Fibroblast of lung (primary cell): ENCODE measurements at regions not wholly inside any gene's neighbourhood (a gene's known extent, or its start where the extent isn't known, plus 50 kb on each side); places are given as distances from the start of the nearest gene placed in this dataset.

Experiments used
- DNase-seq, 2 donors: peaks; one replicate each; pipeline versions ENCODE4 v3.0.0 to v3.0.0-alpha.2; 2010; ENCODE audit warnings: low read depth in 2 of 2
- H2AFZ ChIP-seq: 2 replicates; pipeline ENCODE4 v1.5.1; 2012; ENCODE audit warnings: low read length, control low read depth, inconsistent platforms
- H3K27ac ChIP-seq: 2 replicates; pipeline ENCODE4 v1.5.1; 2011; ENCODE audit warnings: low read length, control low read depth; ENCODE audit not compliant: insufficient read depth
- H3K27me3 ChIP-seq: 2 replicates; pipeline ENCODE4 v1.5.1; 2011; ENCODE audit warnings: mild to moderate bottlenecking, low read length; ENCODE audit not compliant: control insufficient read depth, insufficient read depth
- H3K36me3 ChIP-seq: 2 replicates; pipeline ENCODE4 v1.5.1; 2011; ENCODE audit warnings: low read length; ENCODE audit not compliant: control insufficient read depth, insufficient read depth
- H3K4me1 ChIP-seq: 2 replicates; pipeline ENCODE4 v1.5.1; 2011; ENCODE audit warnings: low read length; ENCODE audit not compliant: control insufficient read depth, insufficient read depth; ENCODE audit errors: extremely low read depth
- H3K4me2 ChIP-seq: 2 replicates; pipeline ENCODE4 v1.5.1; 2011; ENCODE audit warnings: low read length, control low read depth; ENCODE audit not compliant: insufficient read depth; ENCODE audit errors: extremely low read depth
- H3K4me3 ChIP-seq, 4 experiments: fragments of 200-600 bp in 1 of 4; sonication (generic) in 1 of 4; replicated peaks in 1 of 4; 2 replicates each; pipeline ENCODE4 v1.5.1; 2011 to 2016; ENCODE audit warnings: low read length in 4 of 4, low read depth in 3 of 4, mild to moderate bottlenecking in 3 of 4, control low read depth in 2 of 4, inconsistent platforms in 1 of 4, mixed read lengths in 1 of 4; ENCODE audit not compliant: insufficient read depth in 1 of 4; ENCODE audit errors: control extremely low read depth in 1 of 4
- H3K79me2 ChIP-seq: 2 replicates; pipeline ENCODE4 v1.5.1; 2012; ENCODE audit warnings: mild to moderate bottlenecking, low read length, inconsistent platforms; ENCODE audit not compliant: control insufficient read depth, insufficient read depth
- H3K9ac ChIP-seq: 2 replicates; pipeline ENCODE4 v1.5.1; 2011; ENCODE audit warnings: mild to moderate bottlenecking, low read length, control low read depth; ENCODE audit not compliant: insufficient read depth
- H3K9me3 ChIP-seq: 2 replicates; pipeline ENCODE4 v1.5.1; 2012; ENCODE audit warnings: low read depth, low read length; ENCODE audit not compliant: control insufficient read depth, insufficient read depth
- H4K20me1 ChIP-seq: 2 replicates; pipeline ENCODE4 v1.5.1; 2011; ENCODE audit warnings: low read length; ENCODE audit not compliant: control insufficient read depth, insufficient read depth; ENCODE audit errors: extremely low read depth
- CTCF ChIP-seq, 2 donors: IDR thresholded peaks in 1 of 2; conservative IDR thresholded peaks in 1 of 2; 1 replicate in 1 of 2; 2 replicates in 1 of 2; pipeline ENCODE4 v1.5.1; 2011 to 2012; ENCODE audit warnings: low read length in 2 of 2, control low read depth in 1 of 2, inconsistent platforms in 1 of 2, low read depth in 1 of 2, mild to moderate bottlenecking in 1 of 2
- EZH2 ChIP-seq: IDR thresholded peaks from 2 replicates; pipeline ENCODE4 v1.5.1; 2012; ENCODE audit warnings: low read length, control low read depth, mild to moderate bottlenecking; ENCODE audit errors: missing control alignments

- no peak for DNase-seq
- Histone ChIP-seq H3K79me2 (no peaks in the 10 kb centered on the region), H3K27me3 (peaks cover 2% of the 10 kb centered on the region), H3K4me1 (no peaks in the 10 kb centered on the region), H3K36me3 (no peaks in the 10 kb centered on the region), H3K9ac (no peak overlapping the region), H3K4me3 (no peak overlapping the region), H4K20me1 (no peaks in the 10 kb centered on the region), H3K27ac (no peak overlapping the region), H2AFZ (no peak overlapping the region), H3K9me3 (no peaks in the 10 kb centered on the region), H3K4me2 (no peak overlapping the region)
- TF ChIP-seq CTCF (conservative IDR thresholded peaks at IDR 0.05 in 1 of 2, IDR thresholded peaks at IDR 0.05 in 1 of 2; ENCODE audit: low read depth in 1 of 2, low read length in 2 of 2) (no peak), EZH2 (no peak)
These were observed 89.3 kb upstream of the UNC5B start for GRCh38 chr10:71123023-71123422.

- DNase-seq: no peak
- Histone ChIP-seq H2AFZ (no peak overlapping the region), H3K9ac (no peak overlapping the region), H3K79me2 (no peaks in the 10 kb centered on the region), H3K4me3 (no peak overlapping the region), H3K9me3 (no peaks in the 10 kb centered on the region), H4K20me1 (no peaks in the 10 kb centered on the region), H3K4me2 (no peak overlapping the region), H3K27me3 (peaks cover 7% of the 10 kb centered on the region), H3K36me3 (no peaks in the 10 kb centered on the region), H3K27ac (no peak overlapping the region), H3K4me1 (no peaks in the 10 kb centered on the region)
- TF ChIP-seq CTCF (conservative IDR thresholded peaks at IDR 0.05 in 1 of 2, IDR thresholded peaks at IDR 0.05 in 1 of 2; ENCODE audit: low read depth in 1 of 2, low read length in 2 of 2): no peak
- TF ChIP-seq EZH2: no peak
These were observed 87.2 kb upstream of the UNC5B start for GRCh38 chr10:71124921-71125748.

- Histone ChIP-seq H3K4me3 (no peak overlapping the region), H3K27me3 (peaks cover 7% of the 10 kb centered on the region), H3K36me3 (no peaks in the 10 kb centered on the region), H3K4me2 (no peak overlapping the region), H4K20me1 (no peaks in the 10 kb centered on the region), H3K4me1 (no peaks in the 10 kb centered on the region), H3K27ac (no peak overlapping the region), H3K9me3 (no peaks in the 10 kb centered on the region), H2AFZ (no peak overlapping the region), H3K9ac (no peak overlapping the region), H3K79me2 (no peaks in the 10 kb centered on the region)
- DNase-seq: no peak
- TF ChIP-seq EZH2 (no peak), CTCF (conservative IDR thresholded peaks at IDR 0.05 in 1 of 2, IDR thresholded peaks at IDR 0.05 in 1 of 2; ENCODE audit: low read depth in 1 of 2, low read length in 2 of 2) (no peak)
These were observed 86.6 kb upstream of the UNC5B start for GRCh38 chr10:71125749-71126107.
